ENCODE measurements at regions not wholly inside any gene's neighbourhood (a gene's known extent, or its start where the extent isn't known, plus 50 kb on each side); places are given as distances from the start of the nearest gene placed in this dataset.

DNA sequence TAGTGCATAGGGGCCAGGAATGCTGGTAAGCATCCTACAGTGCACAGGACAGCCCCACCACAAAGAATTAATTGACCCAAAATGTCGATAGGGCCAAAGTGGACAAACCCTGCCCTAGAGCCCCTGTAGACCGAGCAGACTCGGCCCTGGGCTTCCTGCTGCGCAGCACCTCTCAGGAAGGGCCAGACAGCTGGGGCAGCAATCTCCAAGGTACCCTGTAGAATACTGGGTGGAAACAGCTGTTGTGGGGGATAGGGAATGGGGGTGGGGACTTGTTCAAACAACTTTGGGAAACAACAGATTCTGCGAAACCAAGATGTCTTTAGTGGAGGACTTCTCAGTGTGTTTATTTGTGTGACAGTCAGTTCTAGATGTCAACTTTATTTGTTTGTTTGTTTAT, 67.1 kb downstream of the MRPL46 start:
- H3K4me3 Mint-ChIP-seq (ENCODE audit: unreplicated experiment) = no peak overlapping the region

DNA sequence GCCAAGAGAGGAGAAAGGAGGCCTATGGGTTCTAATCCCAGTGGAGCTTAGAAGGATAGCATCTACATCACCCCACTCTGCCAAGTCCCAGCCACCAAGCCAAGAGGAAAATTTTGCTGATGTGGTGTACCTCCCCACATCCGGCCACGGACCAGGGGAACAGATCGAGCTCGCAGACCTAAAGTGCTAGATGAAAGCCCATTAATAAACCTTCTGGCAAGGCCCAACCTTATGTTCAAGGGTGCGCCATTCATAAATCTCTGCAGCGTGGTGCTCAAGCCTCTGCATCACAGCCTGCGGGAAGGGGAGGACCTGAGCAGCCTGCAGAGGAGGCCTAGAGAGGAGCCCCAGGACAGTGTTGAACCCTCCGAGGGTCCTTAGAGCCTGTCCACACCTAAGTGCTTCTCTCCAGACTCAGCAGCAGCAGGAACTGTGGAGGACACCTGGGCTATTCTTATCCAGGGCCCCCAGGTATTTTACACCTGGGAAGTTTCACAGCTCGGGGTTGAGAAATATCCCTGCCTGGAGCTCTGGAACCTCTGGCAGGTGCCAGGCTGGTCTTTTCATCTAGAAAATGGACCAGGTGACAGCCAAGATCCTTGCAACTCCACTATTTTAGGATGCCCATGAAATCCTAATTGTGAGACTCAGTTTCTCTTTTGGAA, 68.0 kb downstream of the MRPL46 start:
- H3K36me3 Mint-ChIP-seq (ENCODE audit: unreplicated experiment) = no peaks in the 10 kb centered on the region
- no peak for DNase-seq
- H3K9me3 Mint-ChIP-seq (ENCODE audit: unreplicated experiment) = no peaks in the 10 kb centered on the region
- no peak overlapping the region for H3K4me3 Mint-ChIP-seq (ENCODE audit: unreplicated experiment)
- TF ChIP-seq, protein P1, sequence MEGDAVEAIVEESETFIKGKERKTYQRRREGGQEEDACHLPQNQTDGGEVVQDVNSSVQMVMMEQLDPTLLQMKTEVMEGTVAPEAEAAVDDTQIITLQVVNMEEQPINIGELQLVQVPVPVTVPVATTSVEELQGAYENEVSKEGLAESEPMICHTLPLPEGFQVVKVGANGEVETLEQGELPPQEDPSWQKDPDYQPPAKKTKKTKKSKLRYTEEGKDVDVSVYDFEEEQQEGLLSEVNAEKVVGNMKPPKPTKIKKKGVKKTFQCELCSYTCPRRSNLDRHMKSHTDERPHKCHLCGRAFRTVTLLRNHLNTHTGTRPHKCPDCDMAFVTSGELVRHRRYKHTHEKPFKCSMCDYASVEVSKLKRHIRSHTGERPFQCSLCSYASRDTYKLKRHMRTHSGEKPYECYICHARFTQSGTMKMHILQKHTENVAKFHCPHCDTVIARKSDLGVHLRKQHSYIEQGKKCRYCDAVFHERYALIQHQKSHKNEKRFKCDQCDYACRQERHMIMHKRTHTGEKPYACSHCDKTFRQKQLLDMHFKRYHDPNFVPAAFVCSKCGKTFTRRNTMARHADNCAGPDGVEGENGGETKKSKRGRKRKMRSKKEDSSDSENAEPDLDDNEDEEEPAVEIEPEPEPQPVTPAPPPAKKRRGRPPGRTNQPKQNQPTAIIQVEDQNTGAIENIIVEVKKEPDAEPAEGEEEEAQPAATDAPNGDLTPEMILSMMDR (IDR thresholded peaks at IDR 0.05; ENCODE audit: partially characterized antibody, unreplicated experiment) = no peak
- no peak overlapping the region for H3K27ac Mint-ChIP-seq (ENCODE audit: unreplicated experiment)
- H3K4me1 Mint-ChIP-seq (ENCODE audit: low read depth, unreplicated experiment) = peaks cover 28% of the 10 kb centered on the region
- peaks cover 6% of the 10 kb centered on the region for H3K27me3 Mint-ChIP-seq (ENCODE audit: unreplicated experiment)

More for the DNA sequence above, 67.1 kb downstream of the MRPL46 start:
- no peak overlapping the region for H3K27ac Mint-ChIP-seq (ENCODE audit: unreplicated experiment)
- H3K9me3 Mint-ChIP-seq (ENCODE audit: unreplicated experiment) = peaks cover 2% of the 10 kb centered on the region
- H3K36me3 Mint-ChIP-seq (ENCODE audit: unreplicated experiment) = no peaks in the 10 kb centered on the region
- H3K27me3 Mint-ChIP-seq (ENCODE audit: unreplicated experiment) = peaks cover 2% of the 10 kb centered on the region
- H3K4me1 Mint-ChIP-seq (ENCODE audit: low read depth, unreplicated experiment) = peaks cover 28% of the 10 kb centered on the region
- DNase-seq = no peak
- TF ChIP-seq, protein P1 (IDR thresholded peaks at IDR 0.05; ENCODE audit: partially characterized antibody, unreplicated experiment) = no peak

DNA sequence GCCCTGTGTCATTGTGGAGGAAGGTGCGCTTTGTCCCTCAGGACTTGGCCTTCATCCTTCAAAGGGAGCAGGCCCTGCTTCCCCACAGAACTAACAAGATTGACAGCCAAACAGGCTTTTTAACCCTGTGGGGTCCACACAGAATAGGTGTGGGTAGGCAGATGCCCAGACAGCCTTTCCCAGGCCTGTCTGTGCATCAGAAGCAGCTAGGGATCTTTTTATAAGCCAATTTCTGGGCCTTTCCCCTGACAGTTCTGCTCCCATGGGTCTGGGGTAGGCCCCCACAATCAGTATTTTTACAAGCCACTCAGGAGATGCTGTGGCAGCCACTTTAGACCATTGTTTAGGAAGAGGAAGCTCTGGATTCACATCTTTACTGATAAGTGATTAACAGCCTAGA, 69.2 kb downstream of the MRPL46 start:
- no peaks in the 10 kb centered on the region for H3K36me3 Mint-ChIP-seq (ENCODE audit: unreplicated experiment)
- peaks cover 11% of the 10 kb centered on the region for H3K27me3 Mint-ChIP-seq (ENCODE audit: unreplicated experiment)

DNA sequence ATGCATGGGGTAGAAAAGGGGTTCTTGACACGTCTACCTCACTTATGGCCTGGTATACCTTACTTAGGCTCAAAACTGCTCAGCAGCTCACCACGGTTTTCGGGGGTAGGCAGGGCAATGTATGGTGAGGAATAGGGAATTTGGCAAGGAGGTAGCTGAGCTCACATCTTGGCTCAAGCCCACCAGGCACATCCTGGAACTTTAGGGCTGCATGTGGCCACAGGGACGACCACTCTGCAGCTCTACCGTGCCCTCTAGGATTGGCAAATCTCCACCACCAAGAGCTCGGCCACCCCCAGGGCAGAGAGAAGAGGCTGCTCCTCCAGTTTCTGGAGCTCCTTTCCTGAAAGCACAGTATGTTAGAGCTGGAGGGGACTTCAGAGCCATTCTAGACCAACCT, 69.7 kb downstream of the MRPL46 start:
- Mint-ChIP-seq H3K27ac (ENCODE audit: unreplicated experiment) (no peak overlapping the region), H3K9me3 (ENCODE audit: unreplicated experiment) (peaks cover 2% of the 10 kb centered on the region), H3K4me3 (ENCODE audit: unreplicated experiment) (no peak overlapping the region), H3K4me1 (ENCODE audit: low read depth, unreplicated experiment) (peaks cover 18% of the 10 kb centered on the region), H3K36me3 (ENCODE audit: unreplicated experiment) (no peaks in the 10 kb centered on the region), H3K27me3 (ENCODE audit: unreplicated experiment) (peaks cover 11% of the 10 kb centered on the region)
- no peak for DNase-seq
- TF ChIP-seq, protein P1 (IDR thresholded peaks at IDR 0.05; ENCODE audit: partially characterized antibody, unreplicated experiment) = no peak

More for the DNA sequence above, 69.2 kb downstream of the MRPL46 start:
- DNase-seq = no peak
- TF ChIP-seq, protein P1 (IDR thresholded peaks at IDR 0.05; ENCODE audit: partially characterized antibody, unreplicated experiment) = no peak
- Mint-ChIP-seq H3K4me1 (ENCODE audit: low read depth, unreplicated experiment) (peaks cover 21% of the 10 kb centered on the region), H3K27ac (ENCODE audit: unreplicated experiment) (no peak overlapping the region), H3K9me3 (ENCODE audit: unreplicated experiment) (peaks cover 2% of the 10 kb centered on the region), H3K4me3 (ENCODE audit: unreplicated experiment) (no peak overlapping the region)
